ENCODE measurements at regions not wholly inside any gene's neighbourhood (a gene's known extent, or its start where the extent isn't known, plus 50 kb on each side); places are given as distances from the start of the nearest gene placed in this dataset.
"Not testable (repeated sequence)": the region's sequence is repeated elsewhere in the genome, so short reads cannot be mapped to it uniquely, and the experiment has no call there.

GRCh38 chr5:14932902-14933469, 61.4 kb upstream of the ANKH start:
- DNase-seq (ENCODE audit: extremely low spot score), result no peak
- POLR2A ChIA-PET, result no interaction called here
- CTCF ChIA-PET, result interaction anchor here (2.0 kb wide), 1 partner anchor 10 kb away, joined by 4 read pairs; no protein-coding TSS in a partner anchor
- TF ChIP-seq, protein P1, sequence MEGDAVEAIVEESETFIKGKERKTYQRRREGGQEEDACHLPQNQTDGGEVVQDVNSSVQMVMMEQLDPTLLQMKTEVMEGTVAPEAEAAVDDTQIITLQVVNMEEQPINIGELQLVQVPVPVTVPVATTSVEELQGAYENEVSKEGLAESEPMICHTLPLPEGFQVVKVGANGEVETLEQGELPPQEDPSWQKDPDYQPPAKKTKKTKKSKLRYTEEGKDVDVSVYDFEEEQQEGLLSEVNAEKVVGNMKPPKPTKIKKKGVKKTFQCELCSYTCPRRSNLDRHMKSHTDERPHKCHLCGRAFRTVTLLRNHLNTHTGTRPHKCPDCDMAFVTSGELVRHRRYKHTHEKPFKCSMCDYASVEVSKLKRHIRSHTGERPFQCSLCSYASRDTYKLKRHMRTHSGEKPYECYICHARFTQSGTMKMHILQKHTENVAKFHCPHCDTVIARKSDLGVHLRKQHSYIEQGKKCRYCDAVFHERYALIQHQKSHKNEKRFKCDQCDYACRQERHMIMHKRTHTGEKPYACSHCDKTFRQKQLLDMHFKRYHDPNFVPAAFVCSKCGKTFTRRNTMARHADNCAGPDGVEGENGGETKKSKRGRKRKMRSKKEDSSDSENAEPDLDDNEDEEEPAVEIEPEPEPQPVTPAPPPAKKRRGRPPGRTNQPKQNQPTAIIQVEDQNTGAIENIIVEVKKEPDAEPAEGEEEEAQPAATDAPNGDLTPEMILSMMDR (IDR thresholded peaks at IDR 0.05; ENCODE audit: control extremely low read depth, extremely low read depth, low read depth, missing control alignments), result no peak

DNA sequence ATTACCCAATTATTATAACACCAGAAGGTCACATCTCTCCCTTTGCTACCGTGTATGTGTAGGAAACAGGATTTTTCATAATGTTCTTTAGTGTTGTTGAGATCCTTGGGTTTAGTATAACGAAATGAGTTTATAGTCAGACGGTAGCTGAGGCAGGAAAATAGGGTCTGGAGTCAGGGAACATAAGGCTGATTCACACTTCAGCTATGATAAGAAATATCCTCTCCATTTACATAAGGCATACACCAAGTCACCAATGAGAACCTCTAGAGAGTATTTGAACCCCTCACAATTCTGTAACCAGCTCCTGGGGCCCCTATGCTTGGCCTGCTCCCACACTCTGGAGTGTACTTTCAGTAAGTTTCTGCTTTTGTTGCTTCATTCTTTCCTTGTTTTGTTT, 58.9 kb upstream of the ANKH start:
- POLR2A ChIA-PET, result no interaction called here
- CTCF ChIA-PET, result interaction anchor here (0.5 to 2.0 kb wide), 4 partner anchors 14 to 210 kb away, joined by 3 to 5 read pairs (median 3); no protein-coding TSS in a partner anchor

DNA sequence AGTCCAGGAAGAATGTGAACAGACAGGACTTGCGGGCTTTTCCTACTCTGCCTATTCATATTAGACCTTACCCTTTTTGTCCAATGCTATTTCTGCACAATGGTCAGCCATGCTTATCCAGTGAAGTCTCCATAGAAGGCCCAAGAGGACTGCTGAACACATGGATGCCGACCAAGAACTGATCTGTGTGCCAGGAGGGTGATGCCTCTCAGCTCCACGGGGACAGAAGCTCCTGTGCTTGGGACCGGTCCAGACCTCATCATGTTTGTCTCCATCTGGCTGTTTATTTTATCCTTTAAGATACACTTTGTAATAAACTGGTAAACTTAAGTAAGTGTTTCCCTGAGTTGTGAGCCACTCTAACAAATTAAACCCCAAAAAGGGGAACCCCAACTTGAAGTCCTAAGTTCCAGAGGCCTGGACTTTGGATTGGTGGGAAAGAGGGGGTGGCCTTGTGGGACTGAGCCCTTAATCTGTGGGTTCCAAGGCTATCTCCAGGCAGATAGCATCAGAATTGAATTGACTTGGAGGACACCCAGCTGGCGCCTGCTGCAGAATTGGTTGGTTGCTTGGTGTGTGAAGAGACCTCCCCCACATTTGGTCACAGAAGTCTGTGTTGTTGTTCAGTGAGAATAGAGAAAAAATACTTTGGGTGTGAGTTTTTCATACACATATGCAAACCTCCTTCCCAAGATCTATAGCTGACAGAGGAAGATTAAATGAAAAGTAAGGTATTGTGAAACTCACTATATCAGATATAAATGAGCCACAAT, 57.9 kb upstream of the ANKH start:
- ChIA-PET POLR2A (no interaction called here), CTCF (interaction anchor here (1.1 to 2.0 kb wide), 2 partner anchors 15 to 59 kb away, joined by 3 to 5 read pairs; no protein-coding TSS in a partner anchor)
- TF ChIP-seq, protein P1 (IDR thresholded peaks at IDR 0.05; ENCODE audit: control extremely low read depth, extremely low read depth, low read depth, missing control alignments), result no peak
- DNase-seq (ENCODE audit: extremely low spot score), result no peak

More for the DNA sequence above, 58.9 kb upstream of the ANKH start:
- DNase-seq (ENCODE audit: extremely low spot score), result no peak
- TF ChIP-seq, protein P1 (IDR thresholded peaks at IDR 0.05; ENCODE audit: control extremely low read depth, extremely low read depth, low read depth, missing control alignments), result no peak

- POLR2A ChIA-PET, result no interaction called here
- CTCF ChIA-PET, result interaction anchor here (2.0 kb wide), 1 partner anchor 16 kb away, joined by 5 read pairs; no protein-coding TSS in a partner anchor
- no peak for DNase-seq (ENCODE audit: extremely low spot score)
- TF ChIP-seq, protein P1 (IDR thresholded peaks at IDR 0.05; ENCODE audit: control extremely low read depth, extremely low read depth, low read depth, missing control alignments), result no peak
Observed at GRCh38 chr5:14928661-14929060, 57.1 kb upstream of the ANKH start.

GRCh38 chr5:14925326-14925725, 53.7 kb upstream of the ANKH start:
- CTCF ChIA-PET, result interaction anchor here (1.4 kb wide), 1 partner anchor 48 kb away, joined by 3 read pairs; no protein-coding TSS in a partner anchor
- TF ChIP-seq, protein P1 (IDR thresholded peaks at IDR 0.05; ENCODE audit: control extremely low read depth, extremely low read depth, low read depth, missing control alignments), result no peak
- POLR2A ChIA-PET, result no interaction called here
- DNase-seq (ENCODE audit: extremely low spot score), result no peak

DNA sequence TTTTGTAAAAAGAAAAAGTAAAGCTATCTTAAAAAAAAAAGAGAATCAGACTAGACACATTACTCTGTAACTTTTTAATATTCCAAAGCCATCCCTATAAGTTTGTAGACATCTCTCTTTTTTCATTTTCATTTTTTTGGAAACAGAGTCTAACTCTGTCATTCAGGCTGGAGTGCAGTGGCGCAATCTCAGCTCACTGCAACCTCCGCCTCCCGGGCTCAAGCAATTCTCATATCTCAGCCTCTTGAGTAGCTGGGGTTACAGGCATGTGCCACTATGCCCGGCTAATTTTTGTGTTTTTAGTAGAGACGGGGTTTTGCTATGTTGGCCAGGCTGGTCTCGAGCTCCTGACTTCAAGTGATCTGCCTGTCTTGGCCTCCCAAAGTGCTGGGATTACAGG, 51.4 kb upstream of the ANKH start:
- DNase-seq (ENCODE audit: extremely low spot score); POLR2A ChIA-PET: not testable (repeated sequence)
- CTCF ChIA-PET, result interaction anchor here (0.8 to 1.4 kb wide), 2 partner anchors 10 to 34 kb away, joined by 3 to 4 read pairs; no protein-coding TSS in a partner anchor

- ChIA-PET POLR2A (no interaction called here), CTCF (interaction anchor here (0.8 to 1.4 kb wide), 2 partner anchors 10 to 35 kb away, joined by 3 to 4 read pairs; no protein-coding TSS in a partner anchor)
- no peak for DNase-seq (ENCODE audit: extremely low spot score)
- TF ChIP-seq, protein P1 (IDR thresholded peaks at IDR 0.05; ENCODE audit: control extremely low read depth, extremely low read depth, low read depth, missing control alignments), result no peak
Observed at GRCh38 chr5:14922456-14922855, 50.9 kb upstream of the ANKH start.

Measured in GM10248 (cell line).